Right lobe of liver (tissue), 4 donors: ENCODE measurements at regions not wholly inside any gene's neighbourhood (a gene's known extent, or its start where the extent isn't known, plus 50 kb on each side); places are given as distances from the start of the nearest gene placed in this dataset.

Source experiments
- CTCF ChIP-seq, 4 donors: fragments of 200-600 bp in 3 of 4; fragments of 450-650 bp in 1 of 4; IDR thresholded peaks; one replicate each; pipeline versions ENCODE4 v1.5.1 to v1.8.0; 2016 to 2022; ENCODE audit warnings: antibody characterized with exemption in 4 of 4, mild to moderate bottlenecking in 2 of 4
- POLR2A ChIP-seq: fragments of 450-650 bp; IDR thresholded peaks from one replicate; pipeline ENCODE4 v1.6.1; 2017; ENCODE audit warnings: antibody characterized with exemption, mild to moderate bottlenecking
- donor health status: DM: no; HTN: no; CAD: no.
- donor health status: DM: no; HTN: no; CAD: no.
- donor health status: DM: no; HTN: yes; CAD: no.

DNA sequence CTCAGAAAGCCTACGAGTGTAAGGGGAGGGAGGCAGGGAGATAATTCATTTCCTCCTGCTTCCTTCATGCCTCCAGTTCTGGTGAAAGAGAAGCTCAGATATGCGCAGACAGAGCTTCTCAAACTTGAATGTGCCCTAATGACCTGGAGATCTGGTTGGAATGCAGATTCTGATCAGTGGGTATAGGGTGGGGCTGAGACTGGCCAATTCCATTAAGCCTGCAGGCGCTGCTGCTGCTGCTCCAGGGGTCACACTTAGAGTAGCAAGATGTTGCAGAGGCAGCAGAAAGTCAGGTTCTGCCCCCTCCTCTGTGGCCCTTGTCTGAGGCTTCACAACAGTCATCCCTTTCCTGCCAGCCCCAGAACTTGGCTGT is 161.0 kb downstream of the DHX35 start:
- TF ChIP-seq CTCF (IDR thresholded peaks at IDR 0.05) (no peak), POLR2A (no peak)
